HG03439 (cell line): ENCODE measurements at regions not wholly inside any gene's neighbourhood (a gene's known extent, or its start where the extent isn't known, plus 50 kb on each side); places are given as distances from the start of the nearest gene placed in this dataset.
"Not testable (repeated sequence)": the region's sequence is repeated elsewhere in the genome, so short reads cannot be mapped to it uniquely, and the experiment has no call there.

Experiments used
- ATAC-seq: cut with Tn5 transposase; IDR thresholded peaks from one replicate; pipeline ENCODE4 v1.9.1; 2021; ENCODE audit warnings: mild to moderate bottlenecking, moderate library complexity; ENCODE audit not compliant: unreplicated experiment

- ATAC-seq = no peak
Measured at GRCh38 chr9:29039258-29039657, 1466.0 kb upstream of the C9orf72 start.

- ATAC-seq = no peak
Measured at GRCh38 chr9:29043072-29043471, 1469.8 kb upstream of the C9orf72 start.

GRCh38 chr9:29044959-29045358 is 1471.7 kb upstream of the C9orf72 start:
- no peak for ATAC-seq

GRCh38 chr9:29060041-29060440 is 1486.8 kb upstream of the C9orf72 start:
- no peak for ATAC-seq

GRCh38 chr9:29062446-29062845 is 1489.2 kb upstream of the C9orf72 start:
- no peak for ATAC-seq

- no peak for ATAC-seq
Measured at GRCh38 chr9:29063031-29063430, 1489.8 kb upstream of the C9orf72 start.

- ATAC-seq = no peak
Measured at GRCh38 chr9:29066141-29066640, 1492.9 kb upstream of the C9orf72 start.

- no peak for ATAC-seq
Measured at GRCh38 chr9:29068461-29068860, 1495.2 kb upstream of the C9orf72 start.

- no peak for ATAC-seq
Measured at GRCh38 chr9:29069376-29069775, 1496.1 kb upstream of the C9orf72 start.

GRCh38 chr9:29078063-29078666 is 1504.9 kb upstream of the C9orf72 start:
- no peak for ATAC-seq

- no peak for ATAC-seq
Measured at GRCh38 chr9:29100762-29101161, 1527.5 kb upstream of the C9orf72 start.

- not testable (repeated sequence) for ATAC-seq
Measured at GRCh38 chr9:29104166-29104565, 1530.9 kb upstream of the C9orf72 start.

GRCh38 chr9:29118555-29118954 is 1545.3 kb upstream of the C9orf72 start:
- ATAC-seq = no peak

- no peak for ATAC-seq
Measured at GRCh38 chr9:29126783-29127182, 1553.5 kb upstream of the C9orf72 start.

GRCh38 chr9:29129763-29130162 is 1556.5 kb upstream of the C9orf72 start:
- ATAC-seq = no peak

GRCh38 chr9:29144476-29144875 is 1571.2 kb upstream of the C9orf72 start:
- ATAC-seq = no peak

GRCh38 chr9:29150606-29151005 is 1577.3 kb upstream of the C9orf72 start:
- no peak for ATAC-seq

GRCh38 chr9:29160763-29161353 is 1587.6 kb upstream of the C9orf72 start:
- no peak for ATAC-seq

GRCh38 chr9:29174136-29174535 is 1600.9 kb upstream of the C9orf72 start:
- no peak for ATAC-seq

- ATAC-seq = no peak
Measured at GRCh38 chr9:29176231-29176630, 1603.0 kb upstream of the C9orf72 start.

GRCh38 chr9:29176786-29177185 is 1603.5 kb upstream of the C9orf72 start:
- no peak for ATAC-seq

GRCh38 chr9:29183971-29184370 is 1610.7 kb upstream of the C9orf72 start:
- no peak for ATAC-seq

GRCh38 chr9:29188771-29189170 is 1615.5 kb upstream of the C9orf72 start:
- not testable (repeated sequence) for ATAC-seq
